ENCODE measurements at regions not wholly inside any gene's neighbourhood (a gene's known extent, or its start where the extent isn't known, plus 50 kb on each side); places are given as distances from the start of the nearest gene placed in this dataset.

DNA sequence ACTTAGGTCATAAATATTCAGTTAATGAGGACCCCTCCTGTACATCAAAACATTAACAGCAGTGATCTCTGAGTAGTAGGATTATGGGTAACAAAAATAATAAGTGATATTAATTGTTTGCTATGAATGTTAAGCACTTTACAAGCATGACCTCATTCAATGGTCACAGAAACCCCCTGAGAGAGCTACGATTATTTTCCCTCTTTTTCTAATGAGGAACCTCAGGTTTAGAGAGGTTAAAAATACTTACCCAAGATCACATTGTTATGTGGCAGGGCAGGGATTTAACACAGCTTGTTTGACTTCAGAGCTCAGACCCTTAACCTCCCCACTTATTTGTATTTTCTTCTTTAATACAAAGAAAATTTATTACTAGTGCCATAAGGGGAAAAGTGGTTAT is 228.2 kb downstream of the TBL1XR1 start:
- no peak for DNase-seq (ENCODE audit: low read depth)
- in situ Hi-C loops (cut with HindIII; ENCODE audit: low pct_unique_long_range_greater_than_20kb, low sequenced_read_pairs): no loop called here

DNA sequence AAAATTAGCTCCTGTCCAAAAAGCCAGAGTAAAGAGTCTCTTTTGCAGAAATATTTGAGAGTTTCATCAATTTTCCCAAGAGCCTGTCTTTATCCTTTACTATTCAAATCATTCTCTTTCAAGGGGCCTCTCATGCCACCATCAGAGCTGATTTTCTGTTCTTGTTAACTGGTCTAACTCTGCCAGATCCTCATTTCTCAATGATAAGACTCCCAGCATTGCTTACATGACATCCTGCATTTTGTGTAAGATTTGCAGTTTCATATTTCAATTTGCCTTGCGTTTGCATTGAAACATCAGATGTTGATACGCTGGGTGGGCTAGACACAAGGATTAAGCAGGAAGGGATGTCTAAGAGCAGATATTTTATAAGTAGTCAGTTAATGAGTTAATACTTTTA is 228.7 kb downstream of the TBL1XR1 start:
- no peak for DNase-seq (ENCODE audit: low read depth)
- in situ Hi-C loops (cut with HindIII; ENCODE audit: low pct_unique_long_range_greater_than_20kb, low sequenced_read_pairs): no loop called here

DNA sequence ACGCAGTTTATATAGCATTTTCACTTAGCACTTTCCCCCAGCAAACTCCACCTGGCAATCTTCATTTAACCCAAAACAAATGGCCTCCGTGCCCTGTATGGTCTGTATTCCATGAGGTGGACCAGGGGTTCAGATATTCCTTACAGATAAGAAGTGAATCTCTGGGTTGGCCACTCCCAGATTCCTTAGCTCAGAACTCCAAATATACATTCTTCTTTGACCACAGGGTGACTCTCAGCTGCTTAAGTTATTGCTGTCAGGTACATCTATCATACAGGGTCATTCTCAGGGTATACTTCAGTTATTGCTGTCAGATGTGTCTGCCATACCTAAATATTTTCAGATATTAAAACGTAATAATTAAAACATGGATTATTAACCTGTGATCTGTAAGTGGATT is 229.8 kb downstream of the TBL1XR1 start:
- DNase-seq (ENCODE audit: low read depth): no peak
- in situ Hi-C loops (cut with HindIII; ENCODE audit: low pct_unique_long_range_greater_than_20kb, low sequenced_read_pairs): no loop called here

DNA sequence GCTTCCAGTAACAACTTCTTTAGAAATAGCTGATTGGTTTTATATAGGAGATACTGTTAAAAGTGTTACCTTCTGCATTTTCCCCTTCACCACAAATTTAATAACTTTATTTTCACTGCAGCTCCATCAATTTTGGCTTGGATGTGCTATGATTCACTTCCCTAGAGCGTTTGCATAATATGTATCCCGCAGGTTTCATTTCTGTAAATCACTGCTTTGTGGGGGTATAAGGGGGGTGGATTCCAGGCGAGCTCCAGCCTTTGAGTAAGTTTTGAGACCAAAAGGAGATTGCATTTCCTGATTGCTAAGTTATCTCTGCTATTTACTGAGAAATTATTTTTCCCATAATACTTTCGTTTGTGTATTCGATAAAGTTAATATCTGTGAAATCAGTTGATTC is 232.6 kb downstream of the TBL1XR1 start:
- DNase-seq (ENCODE audit: low read depth): no peak
- in situ Hi-C loops (cut with HindIII; ENCODE audit: low pct_unique_long_range_greater_than_20kb, low sequenced_read_pairs): no loop called here

DNA sequence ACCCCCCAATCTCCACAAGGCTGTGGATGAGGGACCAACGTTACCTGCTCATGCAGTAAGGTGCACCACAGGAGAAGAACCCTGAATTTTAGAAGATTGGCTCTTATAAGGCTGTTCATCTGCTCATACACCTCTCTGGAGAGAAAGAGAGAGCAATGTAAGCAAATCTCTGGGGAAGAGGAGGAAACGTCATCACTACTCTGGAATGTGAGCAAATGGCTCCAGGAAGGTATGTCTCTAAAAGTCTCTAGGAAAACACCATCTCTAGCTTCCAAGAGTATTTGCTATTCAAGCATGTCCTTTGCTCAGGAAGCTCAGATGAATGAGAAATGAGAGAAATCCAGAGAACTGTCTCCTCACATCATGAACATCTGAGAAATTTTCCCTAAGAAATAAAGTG is 235.4 kb downstream of the TBL1XR1 start:
- in situ Hi-C loops (cut with HindIII; ENCODE audit: low pct_unique_long_range_greater_than_20kb, low sequenced_read_pairs): no loop called here

DNA sequence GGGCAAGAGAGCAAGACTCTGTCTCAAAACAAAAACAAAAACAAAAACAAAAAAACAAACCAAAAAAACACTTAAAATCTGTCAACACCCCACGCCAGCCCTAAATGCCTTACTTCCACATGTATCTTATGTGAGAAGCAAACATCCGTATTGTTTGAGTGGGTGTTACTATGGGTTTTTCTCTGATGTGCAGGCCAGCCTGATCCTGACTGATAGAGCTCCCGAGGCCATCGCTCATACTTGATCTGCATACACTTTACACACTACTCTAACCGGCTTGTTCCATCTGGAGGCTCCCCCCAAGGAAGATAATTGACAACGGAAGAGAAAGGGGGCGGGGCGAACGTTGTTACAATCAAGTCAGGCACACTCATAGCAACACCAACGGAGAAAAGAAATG is 237.4 kb downstream of the TBL1XR1 start:
- in situ Hi-C loops (cut with HindIII; ENCODE audit: low pct_unique_long_range_greater_than_20kb, low sequenced_read_pairs): no loop called here
- DNase-seq (ENCODE audit: low read depth): no peak

More for the DNA sequence above, 235.4 kb downstream of the TBL1XR1 start:
- DNase-seq (ENCODE audit: low read depth): peak; percentile 39

DNA sequence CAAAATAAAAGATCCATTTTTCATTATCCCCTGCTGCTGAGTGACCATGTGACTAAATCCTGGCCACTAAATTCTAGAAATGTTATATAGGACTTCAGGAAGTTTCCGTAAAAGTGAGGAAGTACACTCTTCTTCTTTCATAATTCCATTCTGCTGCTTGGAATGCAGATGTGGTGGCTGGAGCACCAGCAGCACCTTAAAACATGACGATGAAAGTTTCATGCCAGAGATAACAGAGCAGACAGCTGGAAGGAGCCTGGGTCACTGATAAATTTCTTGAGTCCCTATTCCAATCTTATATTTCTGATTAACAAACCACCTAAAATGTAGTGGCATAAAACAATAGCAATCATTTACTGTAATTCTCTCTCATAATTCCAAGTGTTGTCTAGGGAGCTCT is 238.7 kb downstream of the TBL1XR1 start:
- in situ Hi-C loops (cut with HindIII; ENCODE audit: low pct_unique_long_range_greater_than_20kb, low sequenced_read_pairs): no loop called here
- DNase-seq (ENCODE audit: low read depth): no peak

DNA sequence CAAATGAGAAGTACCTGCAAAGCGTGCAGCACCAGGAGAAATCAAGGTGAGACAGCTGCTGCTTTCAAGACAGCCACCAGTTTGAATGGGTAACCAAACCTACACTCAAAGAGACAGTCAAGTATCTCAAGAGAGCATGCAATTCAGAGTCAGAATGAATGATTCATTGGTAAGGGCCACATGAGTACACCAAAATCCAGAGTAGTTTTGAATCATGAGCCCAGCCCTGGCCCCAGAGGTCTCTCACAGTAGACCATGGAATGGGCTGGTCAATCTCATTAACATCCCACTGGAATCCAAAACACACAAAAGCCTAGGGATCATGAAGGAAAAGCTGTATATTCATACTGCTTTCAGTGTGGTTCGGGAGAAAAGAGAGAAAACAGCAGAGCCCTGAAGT is 242.8 kb downstream of the TBL1XR1 start:
- in situ Hi-C loops (cut with HindIII; ENCODE audit: low pct_unique_long_range_greater_than_20kb, low sequenced_read_pairs): no loop called here

DNA sequence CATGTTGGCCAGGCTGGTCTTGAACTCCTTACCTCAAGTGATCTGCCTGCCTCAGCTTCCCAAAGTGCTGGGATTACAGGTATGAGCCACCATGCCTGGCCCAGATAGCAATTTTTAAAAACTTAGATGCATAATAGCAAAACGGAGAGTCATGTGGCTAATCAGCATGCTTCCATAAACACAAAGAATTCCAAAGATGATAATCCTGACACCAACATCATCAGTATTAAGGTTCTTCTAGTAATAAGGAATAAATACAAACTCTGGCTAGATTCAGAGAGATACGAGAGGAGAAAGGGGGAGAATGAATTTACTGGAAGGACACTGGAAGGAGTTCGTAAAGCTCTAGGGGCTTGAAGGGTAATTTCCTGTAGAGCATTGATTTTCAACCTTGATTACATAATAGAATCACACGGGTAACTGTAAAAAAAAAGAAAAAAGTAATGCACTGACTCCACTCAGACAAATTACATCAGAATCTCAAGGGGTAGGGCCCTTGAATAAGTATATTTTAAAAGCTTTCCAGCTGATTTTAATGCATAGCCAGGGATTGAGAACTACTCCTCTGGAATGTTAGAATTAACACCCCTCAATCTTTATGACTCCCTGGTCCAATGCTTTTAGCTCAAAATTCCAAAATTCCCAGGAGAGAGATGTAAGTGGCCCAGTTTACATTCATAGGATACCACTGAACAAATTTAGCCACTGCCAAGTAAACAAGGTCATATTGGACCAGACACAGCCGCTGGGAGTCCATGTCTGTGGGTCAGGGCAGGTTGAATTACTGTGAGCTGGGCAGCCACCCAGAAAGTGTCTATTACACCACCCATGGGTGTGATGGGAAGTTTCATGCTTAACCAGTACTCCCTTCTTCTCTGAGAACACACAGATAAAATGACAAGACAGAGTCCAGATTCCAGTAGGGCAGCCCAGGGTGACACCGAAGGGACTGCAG is 243.9 kb downstream of the TBL1XR1 start:
- in situ Hi-C loops (cut with HindIII; ENCODE audit: low pct_unique_long_range_greater_than_20kb, low sequenced_read_pairs): no loop called here
- DNase-seq (ENCODE audit: low read depth): peak; percentile 17

More for the DNA sequence above, 242.8 kb downstream of the TBL1XR1 start:
- no peak for DNase-seq (ENCODE audit: low read depth)

DNA sequence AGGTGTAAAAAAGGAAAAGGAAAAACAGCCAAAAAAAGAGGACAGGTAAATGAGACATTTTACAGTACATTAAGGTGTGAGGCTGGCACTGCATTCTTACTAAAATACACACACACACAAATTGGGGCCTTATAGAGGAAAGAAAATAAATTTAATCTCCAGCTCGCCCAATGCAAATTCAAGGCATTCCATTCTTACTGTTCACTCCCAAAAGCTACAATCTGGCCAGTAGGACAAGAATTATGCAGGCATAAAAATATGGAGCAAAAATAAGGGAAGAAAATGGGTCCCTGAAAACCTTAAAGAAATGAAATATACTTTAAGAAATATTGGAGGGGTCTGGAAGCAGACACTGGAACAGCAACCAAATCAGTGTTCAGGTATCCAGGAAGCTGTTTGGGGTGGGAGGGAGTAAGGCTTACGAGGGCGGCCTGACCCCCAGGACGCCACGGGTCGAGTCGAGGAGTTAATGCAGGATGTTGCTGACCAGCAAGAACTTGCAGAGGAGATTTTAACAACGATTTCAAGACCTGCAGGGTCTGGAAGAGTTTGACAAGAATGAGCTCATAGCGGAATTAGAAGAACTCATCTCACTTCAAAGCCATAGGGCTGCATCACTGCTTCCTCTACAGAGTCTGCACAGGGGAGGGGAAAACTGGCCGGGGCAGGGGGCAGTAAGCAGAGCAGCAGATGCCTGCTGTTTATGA is 245.5 kb downstream of the TBL1XR1 start:
- no peak for DNase-seq (ENCODE audit: low read depth)

DNA sequence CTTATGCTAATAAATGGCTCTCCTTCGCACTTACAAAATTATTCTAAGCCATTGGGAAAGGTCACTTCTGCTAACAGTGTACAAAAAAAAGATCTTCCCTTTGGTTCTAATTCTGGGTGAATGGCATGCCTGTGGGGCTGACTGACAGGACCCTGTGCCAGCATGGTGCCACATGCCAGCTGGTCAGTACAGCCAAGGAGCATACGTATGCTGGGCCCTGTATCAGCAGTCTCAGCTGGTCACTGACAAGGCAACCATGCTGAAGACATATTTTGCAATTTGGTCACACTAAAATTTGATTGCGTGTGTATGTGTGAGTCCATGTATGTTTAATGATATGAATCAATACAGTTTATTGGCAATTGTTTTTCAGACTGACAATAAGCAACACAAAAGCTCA is 246.1 kb downstream of the TBL1XR1 start:
- DNase-seq (ENCODE audit: low read depth): no peak
- in situ Hi-C loops (cut with HindIII; ENCODE audit: low pct_unique_long_range_greater_than_20kb, low sequenced_read_pairs): no loop called here

More for the DNA sequence above, 245.5 kb downstream of the TBL1XR1 start:
- in situ Hi-C loops (cut with HindIII; ENCODE audit: low pct_unique_long_range_greater_than_20kb, low sequenced_read_pairs): no loop called here

DNA sequence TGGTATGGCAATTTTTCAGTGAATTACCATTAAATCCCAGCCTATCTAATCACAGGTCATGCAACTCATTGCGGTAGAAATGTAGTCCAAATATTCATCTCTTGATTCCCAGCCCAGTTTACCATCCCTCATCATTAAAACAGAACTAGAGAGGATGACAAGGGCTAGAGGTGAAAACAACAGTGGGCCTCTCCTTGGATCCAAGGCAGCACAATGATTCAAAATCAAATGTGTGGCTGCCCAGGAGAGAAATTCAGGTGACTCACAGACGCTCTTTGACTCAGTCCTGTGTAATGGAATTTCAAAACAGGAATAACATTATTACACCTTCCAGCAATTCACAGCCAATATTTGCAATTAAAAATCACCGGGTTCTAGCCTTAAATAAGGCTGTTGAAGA is 246.5 kb downstream of the TBL1XR1 start:
- in situ Hi-C loops (cut with HindIII; ENCODE audit: low pct_unique_long_range_greater_than_20kb, low sequenced_read_pairs): no loop called here
- peak; percentile 54 for DNase-seq (ENCODE audit: low read depth)

DNA sequence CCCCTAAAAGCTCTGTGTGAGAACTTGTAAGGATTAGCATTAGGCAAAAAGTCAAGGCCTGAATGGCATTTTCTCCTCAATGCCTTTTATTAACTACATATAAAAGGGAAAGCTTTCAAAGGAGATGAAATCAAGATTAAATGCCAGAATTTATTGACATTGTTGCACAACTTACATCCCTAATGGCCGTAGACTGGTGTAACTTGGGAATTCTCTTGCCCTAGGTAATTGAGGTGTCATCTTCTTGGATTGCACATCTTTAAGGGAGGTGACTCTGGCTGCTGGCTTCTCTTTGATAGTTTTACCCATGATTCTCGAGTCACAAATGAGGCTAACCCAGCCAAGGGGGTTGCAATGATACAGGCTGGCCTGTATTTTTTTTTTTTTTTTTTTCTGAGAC is 249.1 kb downstream of the TBL1XR1 start:
- no peak for DNase-seq (ENCODE audit: low read depth)
- in situ Hi-C loops (cut with HindIII; ENCODE audit: low pct_unique_long_range_greater_than_20kb, low sequenced_read_pairs): no loop called here

DNA sequence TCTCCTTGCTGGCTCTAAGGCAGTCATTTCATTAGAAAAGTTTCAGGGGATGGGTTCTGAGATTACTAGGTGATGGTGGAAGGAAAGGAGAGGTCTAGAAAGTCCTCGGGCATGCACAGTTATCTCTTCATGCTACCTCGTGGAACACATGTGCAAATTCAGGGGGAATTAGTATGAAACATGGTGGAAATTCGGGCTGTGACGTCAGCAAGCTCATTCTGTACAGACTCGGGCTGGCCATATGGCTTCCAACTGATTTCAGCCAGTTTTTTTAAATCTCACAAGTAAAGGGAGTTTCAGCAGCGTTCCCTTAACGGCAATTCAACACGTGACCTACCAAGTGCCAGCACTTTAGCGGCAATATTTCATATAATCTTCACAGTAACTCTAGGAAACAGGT is 251.1 kb downstream of the TBL1XR1 start:
- in situ Hi-C loops (cut with HindIII; ENCODE audit: low pct_unique_long_range_greater_than_20kb, low sequenced_read_pairs): no loop called here
- no peak for DNase-seq (ENCODE audit: low read depth)

DNA sequence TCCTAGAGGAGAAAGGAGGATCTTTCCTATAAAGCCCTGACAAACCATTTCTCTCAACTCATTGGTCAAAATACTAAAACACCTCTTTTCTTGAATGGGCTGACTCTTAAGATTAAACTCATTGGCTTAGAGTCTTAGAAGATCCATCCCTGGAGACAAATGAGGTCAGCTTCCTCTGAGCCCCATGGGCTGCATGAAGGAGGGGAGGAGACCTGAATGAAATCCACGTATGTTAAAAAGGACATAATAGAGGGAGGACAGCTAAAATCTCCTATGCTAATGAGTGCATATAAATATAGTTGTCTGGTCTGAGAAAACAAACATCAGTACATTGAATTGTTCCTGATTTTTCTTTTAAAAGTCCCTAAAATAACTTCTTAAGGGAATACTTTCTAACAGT is 255.0 kb downstream of the TBL1XR1 start:
- in situ Hi-C loops (cut with HindIII; ENCODE audit: low pct_unique_long_range_greater_than_20kb, low sequenced_read_pairs): no loop called here
- DNase-seq (ENCODE audit: low read depth): no peak

DNA sequence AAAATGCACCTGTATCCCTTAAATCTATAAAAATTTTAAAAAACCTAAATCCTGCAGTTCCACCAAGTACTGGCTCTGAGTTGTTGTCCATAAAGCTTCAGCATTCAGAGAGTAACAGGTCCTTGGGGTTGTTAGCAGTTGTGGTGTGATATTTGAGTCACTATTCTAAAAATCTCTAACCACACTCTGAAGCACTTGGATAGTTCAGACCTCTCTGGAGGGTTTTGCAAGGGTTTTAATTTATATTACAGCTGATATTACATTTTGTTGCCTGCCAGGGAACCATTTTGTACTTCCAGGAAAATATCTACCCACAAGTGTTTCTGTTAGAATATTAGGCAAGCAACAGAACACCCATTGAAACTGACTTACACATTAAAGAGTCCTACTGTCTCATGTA is 255.6 kb downstream of the TBL1XR1 start:
- in situ Hi-C loops (cut with HindIII; ENCODE audit: low pct_unique_long_range_greater_than_20kb, low sequenced_read_pairs): no loop called here
- no peak for DNase-seq (ENCODE audit: low read depth)

DNA sequence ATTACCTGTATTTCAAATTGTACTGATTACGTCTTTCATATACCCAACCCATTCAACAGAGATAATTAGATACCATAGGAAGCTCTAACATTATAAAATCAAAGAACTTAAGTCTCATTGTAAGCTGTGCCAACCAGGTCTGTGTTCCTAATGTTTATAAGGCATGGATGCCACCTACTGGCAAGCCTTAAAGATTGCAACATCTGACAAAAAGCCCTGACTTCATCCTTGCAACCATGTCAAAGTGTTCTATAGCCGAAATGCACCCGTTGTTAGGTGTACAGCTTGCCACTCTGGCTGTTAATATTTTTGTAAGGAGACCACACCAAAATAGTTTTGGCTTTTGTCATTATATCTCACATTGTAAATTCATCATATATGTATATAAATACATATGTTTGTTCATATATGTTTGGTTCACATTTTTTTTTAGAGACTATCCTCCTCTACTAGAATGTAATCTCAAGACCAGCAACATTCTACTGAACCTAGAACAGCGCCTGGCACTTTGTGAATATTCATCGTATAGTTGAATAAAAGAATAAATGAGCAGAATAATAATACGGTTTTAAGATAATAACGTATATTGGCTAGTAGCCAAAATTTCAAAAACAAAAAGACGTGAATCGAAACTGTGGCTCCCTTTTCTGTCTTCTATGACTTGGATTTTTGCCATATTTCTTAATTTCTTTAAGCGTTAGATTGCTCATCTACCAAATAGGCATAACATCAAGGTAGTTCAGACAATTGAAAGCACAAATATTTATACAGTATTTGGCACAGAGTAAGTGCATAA is 258.1 kb downstream of the TBL1XR1 start:
- peak; percentile 49 for DNase-seq (ENCODE audit: low read depth)
- in situ Hi-C loops (cut with HindIII; ENCODE audit: low pct_unique_long_range_greater_than_20kb, low sequenced_read_pairs): no loop called here

DNA sequence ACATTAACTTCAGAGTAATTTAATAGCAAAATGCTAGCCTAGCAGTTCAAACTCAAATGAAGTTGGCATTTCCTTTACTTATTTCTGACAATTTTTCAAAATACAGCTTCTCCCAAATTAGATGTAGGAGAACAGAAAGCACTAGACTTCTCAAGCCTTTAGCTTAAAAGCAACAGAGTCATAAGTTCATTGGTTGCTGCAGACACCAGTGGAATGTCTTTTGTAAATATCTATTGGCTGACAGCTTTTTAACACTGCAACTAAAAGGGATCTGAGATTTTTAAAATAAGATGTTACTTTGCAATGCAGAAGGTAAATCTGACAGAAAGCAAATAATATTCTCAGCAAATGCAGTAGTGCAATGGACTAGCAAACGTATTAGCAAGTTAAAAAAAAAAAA is 259.3 kb downstream of the TBL1XR1 start:
- in situ Hi-C loops (cut with HindIII; ENCODE audit: low pct_unique_long_range_greater_than_20kb, low sequenced_read_pairs): no loop called here
- DNase-seq (ENCODE audit: low read depth): no peak

DNA sequence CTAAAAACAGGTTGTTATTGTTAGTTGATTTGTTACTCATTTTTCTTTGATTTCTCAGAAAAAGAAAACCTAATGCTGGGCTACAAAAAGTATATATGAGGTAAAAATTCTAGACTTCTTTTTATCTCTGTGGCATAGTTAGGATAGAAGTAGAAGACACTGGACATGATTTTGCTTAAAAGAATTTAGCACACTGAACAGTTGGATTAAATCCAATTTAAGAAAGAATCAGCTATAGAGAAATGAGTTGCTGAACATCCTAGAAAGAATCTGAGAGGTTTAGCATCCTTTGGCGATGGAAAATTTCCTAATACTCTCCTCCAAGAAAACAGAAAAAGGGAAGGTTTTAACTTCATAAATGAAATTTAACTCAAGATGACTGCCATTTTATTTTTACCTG is 259.7 kb downstream of the TBL1XR1 start:
- in situ Hi-C loops (cut with HindIII; ENCODE audit: low pct_unique_long_range_greater_than_20kb, low sequenced_read_pairs): no loop called here
- no peak for DNase-seq (ENCODE audit: low read depth)

Data from Caki2 (cell line).